Activated CD8-positive, alpha-beta memory T cell treated with anti-CD3 and anti-CD28 coated beads, Interleukin-2, amount 50 U/mL, for 24 hours (primary cell): ENCODE measurements at regions not wholly inside any gene's neighbourhood (a gene's known extent, or its start where the extent isn't known, plus 50 kb on each side); places are given as distances from the start of the nearest gene placed in this dataset.

ENCODE experiments used
- DNase-seq: peaks from one replicate; pipeline ENCODE4 v3.0.0-alpha.2; 2020; ENCODE audit errors: extremely low read depth

GRCh38 chr1:58891347-58891746 lies 107.5 kb upstream of the JUN start:
- no peak for DNase-seq

- no peak for DNase-seq
Measured at GRCh38 chr1:58893257-58893869, 109.5 kb upstream of the JUN start.

GRCh38 chr1:58895082-58895481 lies 111.2 kb upstream of the JUN start:
- DNase-seq, result no peak

- no peak for DNase-seq
Measured at GRCh38 chr1:58895559-58896145, 111.8 kb upstream of the JUN start.

- no peak for DNase-seq
Measured at GRCh38 chr1:58896246-58897183, 112.7 kb upstream of the JUN start.

GRCh38 chr1:58898739-58899586 lies 115.1 kb upstream of the JUN start:
- no peak for DNase-seq

GRCh38 chr1:58899587-58900271 lies 115.9 kb upstream of the JUN start:
- DNase-seq, result no peak

GRCh38 chr1:58900396-58900795 lies 116.5 kb upstream of the JUN start:
- DNase-seq, result no peak

GRCh38 chr1:58901008-58901407 lies 117.2 kb upstream of the JUN start:
- no peak for DNase-seq

GRCh38 chr1:58902830-58903513 lies 119.1 kb upstream of the JUN start:
- DNase-seq, result no peak

- peak; percentile 66 for DNase-seq
Measured at GRCh38 chr1:58903514-58904298, 119.9 kb upstream of the JUN start.

GRCh38 chr1:58904299-58905125 lies 120.7 kb upstream of the JUN start:
- DNase-seq, result no peak

GRCh38 chr1:58905126-58905490 lies 121.3 kb upstream of the JUN start:
- no peak for DNase-seq

GRCh38 chr1:58905628-58906221 lies 121.9 kb upstream of the JUN start:
- DNase-seq, result no peak

GRCh38 chr1:58907398-58907797 lies 123.6 kb upstream of the JUN start:
- no peak for DNase-seq

- DNase-seq, result no peak
Measured at GRCh38 chr1:58908561-58909560, 125.0 kb upstream of the JUN start.

- DNase-seq, result no peak
Measured at GRCh38 chr1:58909914-58910681, 126.3 kb upstream of the JUN start.
